ENCODE measurements at regions not wholly inside any gene's neighbourhood (a gene's known extent, or its start where the extent isn't known, plus 50 kb on each side); places are given as distances from the start of the nearest gene placed in this dataset.
"Not testable (repeated sequence)": the region's sequence is repeated elsewhere in the genome, so short reads cannot be mapped to it uniquely, and the experiment has no call there.

- no peak for DNase-seq
Observed at GRCh38 chr3:147471741-147472140, 62.6 kb downstream of the ZIC1 start.

GRCh38 chr3:147472846-147473245 is 63.7 kb downstream of the ZIC1 start:
- no peak for DNase-seq

GRCh38 chr3:147483145-147483544 is 74.0 kb downstream of the ZIC1 start:
- DNase-seq, result no peak

GRCh38 chr3:147483578-147483977 is 74.4 kb downstream of the ZIC1 start:
- no peak for DNase-seq

- no peak for DNase-seq
Observed at GRCh38 chr3:147493065-147493464, 83.9 kb downstream of the ZIC1 start.

- peak; percentile 67 for DNase-seq
Observed at GRCh38 chr3:147493666-147494065, 84.5 kb downstream of the ZIC1 start.

GRCh38 chr3:147497286-147497685 is 88.1 kb downstream of the ZIC1 start:
- no peak for DNase-seq

- DNase-seq, result no peak
Observed at GRCh38 chr3:147507638-147508286, 98.6 kb downstream of the ZIC1 start.

GRCh38 chr3:147509448-147509847 is 100.3 kb downstream of the ZIC1 start:
- DNase-seq, result no peak

GRCh38 chr3:147513785-147514184 is 104.6 kb downstream of the ZIC1 start:
- no peak for DNase-seq

- no peak for DNase-seq
Observed at GRCh38 chr3:147514366-147515160, 105.4 kb downstream of the ZIC1 start.

GRCh38 chr3:147518465-147518864 is 109.3 kb downstream of the ZIC1 start:
- no peak for DNase-seq

- DNase-seq, result no peak
Observed at GRCh38 chr3:147521646-147522045, 112.5 kb downstream of the ZIC1 start.

- not testable (repeated sequence) for DNase-seq
Observed at GRCh38 chr3:147522780-147523179, 113.6 kb downstream of the ZIC1 start.

GRCh38 chr3:147529551-147529950 is 120.4 kb downstream of the ZIC1 start:
- DNase-seq, result no peak

- DNase-seq, result no peak
Observed at GRCh38 chr3:147538034-147538433, 128.9 kb downstream of the ZIC1 start.

- DNase-seq, result no peak
Observed at GRCh38 chr3:147540921-147541320, 131.8 kb downstream of the ZIC1 start.

- DNase-seq, result no peak
Observed at GRCh38 chr3:147544290-147544689, 135.1 kb downstream of the ZIC1 start.

- DNase-seq, result no peak
Observed at GRCh38 chr3:147551491-147551890, 142.3 kb downstream of the ZIC1 start.

GRCh38 chr3:147554332-147554731 is 145.2 kb downstream of the ZIC1 start:
- no peak for DNase-seq

GRCh38 chr3:147572970-147573340 is 163.8 kb downstream of the ZIC1 start:
- no peak for DNase-seq

- no peak for DNase-seq
Observed at GRCh38 chr3:147574621-147575020, 165.5 kb downstream of the ZIC1 start.

GRCh38 chr3:147575391-147575790 is 166.2 kb downstream of the ZIC1 start:
- no peak for DNase-seq

- no peak for DNase-seq
Observed at GRCh38 chr3:147582642-147583041, 173.5 kb downstream of the ZIC1 start.

GRCh38 chr3:147589016-147589415 is 179.9 kb downstream of the ZIC1 start:
- DNase-seq, result no peak

Data from NCI-H146 (cell line).